H1 (cell line): ENCODE measurements at regions not wholly inside any gene's neighbourhood (a gene's known extent, or its start where the extent isn't known, plus 50 kb on each side); places are given as distances from the start of the nearest gene placed in this dataset.

Source experiments
- CBX5 ChIP-seq: fragments of 300-800, 300-1000 bp; sonication (generic); IDR thresholded peaks from 2 replicates; pipeline ENCODE4 v1.7.1; 2016; ENCODE audit warnings: antibody characterized with exemption, low read length, low read depth
- EP300 ChIP-seq, 2 experiments: IDR thresholded peaks; 1 replicate in 1 of 2; 2 replicates in 1 of 2; pipeline ENCODE4 v1.6.1; 2011 to 2012; ENCODE audit warnings: low read depth in 2 of 2, low read length in 2 of 2, mild to moderate bottlenecking in 2 of 2, borderline replicate concordance in 1 of 2, inconsistent platforms in 1 of 2, moderate library complexity in 1 of 2
- GABPA ChIP-seq: IDR thresholded peaks from 2 replicates; pipeline ENCODE4 v1.6.1; 2011; ENCODE audit warnings: mild to moderate bottlenecking, low read length, moderate library complexity, borderline replicate concordance; ENCODE audit not compliant: insufficient read depth
- KDM4A ChIP-seq: IDR thresholded peaks from one replicate; pipeline ENCODE4 v1.7.1; 2012; ENCODE audit warnings: low read depth, mild to moderate bottlenecking, moderate library complexity, low read length, inconsistent platforms; ENCODE audit not compliant: severe bottlenecking
- RAD21 ChIP-seq, 2 experiments: IDR thresholded peaks in 1 of 2; conservative IDR thresholded peaks in 1 of 2; 2 replicates each; pipeline ENCODE4 v1.6.1; 2011; ENCODE audit warnings: low read depth in 2 of 2, low read length in 2 of 2, improper control_type of control experiment in 1 of 2, inconsistent platforms in 1 of 2, mild to moderate bottlenecking in 1 of 2, moderate library complexity in 1 of 2
- TAF7 ChIP-seq: optimal IDR thresholded peaks from 2 replicates; pipeline ENCODE3; 2011; ENCODE audit warnings: low read depth, mild to moderate bottlenecking, inconsistent platforms, low read length, moderate library complexity, borderline replicate concordance
- TF ChIP-seq, protein P1 (sequence below): IDR thresholded peaks from 2 replicates; pipeline ENCODE4 v1.6.1; 2012; ENCODE audit warnings: inconsistent platforms

GRCh38 chr6:27178407-27178730 lies 69.1 kb upstream of the PRSS16 start (continued):
- TF ChIP-seq RAD21 (IDR thresholded peaks at IDR 0.05 in 1 of 2, conservative IDR thresholded peaks at IDR 0.05 in 1 of 2; ENCODE audit: low read depth in 2 of 2, low read length in 2 of 2) (no peak), EP300 (IDR thresholded peaks at IDR 0.05; ENCODE audit: borderline replicate concordance in 1 of 2, low read depth in 2 of 2, low read length in 2 of 2) (no peak), TAF7 (no peak), GABPA (no peak), KDM4A (peak; percentile 2), CBX5 (no peak)
- TF ChIP-seq, protein P1, sequence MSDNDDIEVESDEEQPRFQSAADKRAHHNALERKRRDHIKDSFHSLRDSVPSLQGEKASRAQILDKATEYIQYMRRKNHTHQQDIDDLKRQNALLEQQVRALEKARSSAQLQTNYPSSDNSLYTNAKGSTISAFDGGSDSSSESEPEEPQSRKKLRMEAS = peak; percentile 68
- TF ChIP-seq, all 59 proteins: peak for 6
